GM19438 (cell line): ENCODE measurements at regions not wholly inside any gene's neighbourhood (a gene's known extent, or its start where the extent isn't known, plus 50 kb on each side); places are given as distances from the start of the nearest gene placed in this dataset.

Experiments used
- ATAC-seq: cut with Tn5 transposase; IDR thresholded peaks from one replicate; pipeline ENCODE4 v1.9.1; 2021; ENCODE audit warnings: low read depth; ENCODE audit not compliant: unreplicated experiment

DNA sequence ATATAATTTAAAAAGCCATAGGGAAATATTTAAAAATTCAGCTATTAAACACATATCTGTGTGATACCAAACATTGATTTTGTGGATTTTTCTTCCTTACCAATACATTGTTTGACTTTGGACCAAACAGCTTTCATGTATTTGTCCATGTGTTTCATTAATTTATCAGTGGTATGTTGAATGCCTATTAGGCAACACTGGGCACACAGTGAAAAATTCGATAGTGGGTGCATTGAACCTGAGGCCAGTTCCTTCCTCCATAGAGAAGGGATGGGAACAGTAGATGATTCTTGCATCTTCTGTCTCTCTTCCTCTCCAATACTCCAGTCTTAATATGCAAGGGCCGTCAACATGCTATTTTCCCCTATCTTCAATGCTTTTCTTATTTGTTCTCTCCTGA, 110.2 kb upstream of the NR3C1 start:
- no peak for ATAC-seq

GRCh38 chr5:143511736-143512135, 108.2 kb upstream of the NR3C1 start:
- ATAC-seq: no peak

- peak; percentile 95 for ATAC-seq
Observed at GRCh38 chr5:143509758-143510221, 106.3 kb upstream of the NR3C1 start.

- ATAC-seq: no peak
Observed at GRCh38 chr5:143506836-143507552, 103.5 kb upstream of the NR3C1 start.

- no peak for ATAC-seq
Observed at GRCh38 chr5:143505934-143506333, 102.4 kb upstream of the NR3C1 start.

GRCh38 chr5:143505354-143505753, 101.9 kb upstream of the NR3C1 start:
- ATAC-seq: no peak

DNA sequence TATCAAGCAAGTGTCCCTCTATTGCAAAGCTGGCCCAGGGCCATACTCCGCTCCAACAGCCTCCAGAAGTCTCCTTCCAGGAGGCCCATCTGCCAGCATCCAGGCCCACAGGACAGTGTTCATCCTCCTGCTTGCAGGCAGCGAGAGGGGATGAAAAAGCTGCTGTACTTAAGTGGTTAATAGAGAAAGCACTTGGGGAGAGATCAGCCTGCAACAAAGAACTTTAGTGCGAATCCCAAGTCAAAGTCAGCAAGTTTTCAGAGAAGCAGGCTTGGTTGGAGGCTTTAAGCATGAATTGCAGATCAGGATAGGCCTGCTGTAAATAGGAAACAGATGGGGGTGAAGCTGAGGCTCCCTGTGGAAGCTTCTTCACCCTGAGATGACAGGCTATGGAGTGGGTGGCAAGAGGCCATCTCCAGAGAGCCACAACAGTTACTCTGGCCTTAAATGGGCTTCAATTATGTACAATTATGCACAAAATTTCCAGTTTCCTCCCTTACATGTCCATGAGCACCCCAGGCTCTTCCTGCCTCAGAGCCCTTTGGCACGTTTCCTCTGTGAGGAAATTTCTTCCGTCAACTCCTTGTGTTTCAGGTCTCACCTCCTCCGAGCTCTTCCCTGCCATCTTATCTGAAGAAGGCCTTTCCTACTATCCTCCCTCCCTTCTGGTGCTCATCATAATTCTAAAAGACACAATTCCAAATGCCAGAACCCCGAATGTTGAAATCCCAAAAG, 98.0 kb upstream of the NR3C1 start:
- ATAC-seq: no peak

- no peak for ATAC-seq
Observed at GRCh38 chr5:143499480-143500114, 96.1 kb upstream of the NR3C1 start.

GRCh38 chr5:143498821-143499220, 95.3 kb upstream of the NR3C1 start:
- no peak for ATAC-seq

DNA sequence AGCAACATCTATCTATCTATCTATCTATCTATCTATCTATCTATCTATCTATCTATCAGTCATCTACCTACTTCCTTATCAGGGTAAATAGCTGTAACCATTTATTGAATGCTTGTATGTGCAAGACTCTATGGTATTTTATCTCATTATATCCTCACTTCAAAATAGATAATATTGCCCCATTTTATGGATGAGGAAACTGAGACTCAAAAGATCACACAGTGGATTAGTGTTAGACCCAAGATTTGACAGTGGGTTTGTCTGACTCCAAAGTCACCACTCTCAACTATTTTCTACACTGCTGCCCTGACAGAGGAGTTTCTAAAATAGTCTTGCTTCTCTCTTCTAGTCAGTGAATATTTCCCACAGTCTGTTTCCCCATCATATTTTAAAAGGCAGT, 94.3 kb upstream of the NR3C1 start:
- ATAC-seq: no peak

GRCh38 chr5:143496943-143497342, 93.5 kb upstream of the NR3C1 start:
- ATAC-seq: no peak

GRCh38 chr5:143495821-143496275, 92.4 kb upstream of the NR3C1 start:
- no peak for ATAC-seq

DNA sequence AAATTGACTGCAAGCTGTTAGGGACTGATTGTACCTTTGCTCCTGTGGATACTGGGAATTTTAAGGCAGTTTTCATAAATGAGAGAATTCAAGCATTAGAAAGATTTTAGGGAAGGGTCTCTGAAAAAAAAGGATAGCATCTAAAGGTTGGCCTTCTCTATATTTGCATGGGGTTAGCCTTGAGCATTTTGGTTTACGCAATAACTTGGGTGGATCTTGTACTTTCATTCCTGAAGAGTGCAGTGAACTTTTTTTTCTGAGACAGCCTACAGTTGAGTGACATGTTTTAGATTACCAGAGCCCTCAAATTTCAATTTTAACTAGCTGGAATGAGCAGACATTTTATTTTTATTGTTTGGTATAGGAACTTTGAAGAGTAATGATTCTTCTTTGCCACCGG, 91.6 kb upstream of the NR3C1 start:
- no peak for ATAC-seq

GRCh38 chr5:143494595-143494994, 91.1 kb upstream of the NR3C1 start:
- ATAC-seq: no peak

DNA sequence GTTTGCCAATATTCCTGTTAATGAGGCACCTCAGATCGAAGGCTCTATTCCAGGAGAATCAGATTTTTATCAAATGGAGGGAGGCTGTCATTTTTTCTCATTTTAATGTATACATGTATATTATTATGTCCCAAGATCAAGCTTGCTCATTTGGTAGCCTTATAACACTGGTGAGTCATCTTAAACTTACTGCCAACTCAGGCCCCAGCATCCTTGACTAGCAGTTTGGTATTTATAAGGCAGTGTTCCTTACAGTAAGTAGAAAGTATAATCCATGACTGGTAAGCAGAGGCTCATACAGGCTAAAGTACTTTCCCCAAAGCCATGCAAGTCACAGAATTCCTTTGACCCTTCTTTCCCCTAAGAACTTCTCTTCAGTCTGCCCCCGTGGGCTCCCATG, 90.7 kb upstream of the NR3C1 start:
- ATAC-seq: no peak

- no peak for ATAC-seq
Observed at GRCh38 chr5:143492783-143493182, 89.3 kb upstream of the NR3C1 start.

GRCh38 chr5:143491646-143492045, 88.2 kb upstream of the NR3C1 start:
- ATAC-seq: no peak

GRCh38 chr5:143488381-143488780, 84.9 kb upstream of the NR3C1 start:
- no peak for ATAC-seq

DNA sequence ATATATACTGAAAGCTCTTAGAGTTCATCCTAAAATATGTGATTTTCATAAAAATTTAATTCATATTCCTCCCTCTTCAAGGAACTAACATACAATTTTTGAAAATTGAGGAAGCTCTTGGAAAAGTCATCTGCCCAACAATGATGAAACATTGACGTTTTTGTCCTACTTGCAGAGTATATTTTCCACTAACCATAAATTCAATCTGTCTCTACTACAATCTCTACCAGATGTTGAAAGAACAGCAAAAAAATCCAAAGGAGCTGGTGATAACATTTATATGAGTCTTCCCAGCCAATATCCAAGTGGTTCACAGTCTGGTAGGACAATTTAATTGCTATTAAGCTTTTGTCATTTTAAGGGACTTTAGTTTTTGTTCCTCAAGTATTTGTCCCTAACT, 81.1 kb upstream of the NR3C1 start:
- no peak for ATAC-seq

DNA sequence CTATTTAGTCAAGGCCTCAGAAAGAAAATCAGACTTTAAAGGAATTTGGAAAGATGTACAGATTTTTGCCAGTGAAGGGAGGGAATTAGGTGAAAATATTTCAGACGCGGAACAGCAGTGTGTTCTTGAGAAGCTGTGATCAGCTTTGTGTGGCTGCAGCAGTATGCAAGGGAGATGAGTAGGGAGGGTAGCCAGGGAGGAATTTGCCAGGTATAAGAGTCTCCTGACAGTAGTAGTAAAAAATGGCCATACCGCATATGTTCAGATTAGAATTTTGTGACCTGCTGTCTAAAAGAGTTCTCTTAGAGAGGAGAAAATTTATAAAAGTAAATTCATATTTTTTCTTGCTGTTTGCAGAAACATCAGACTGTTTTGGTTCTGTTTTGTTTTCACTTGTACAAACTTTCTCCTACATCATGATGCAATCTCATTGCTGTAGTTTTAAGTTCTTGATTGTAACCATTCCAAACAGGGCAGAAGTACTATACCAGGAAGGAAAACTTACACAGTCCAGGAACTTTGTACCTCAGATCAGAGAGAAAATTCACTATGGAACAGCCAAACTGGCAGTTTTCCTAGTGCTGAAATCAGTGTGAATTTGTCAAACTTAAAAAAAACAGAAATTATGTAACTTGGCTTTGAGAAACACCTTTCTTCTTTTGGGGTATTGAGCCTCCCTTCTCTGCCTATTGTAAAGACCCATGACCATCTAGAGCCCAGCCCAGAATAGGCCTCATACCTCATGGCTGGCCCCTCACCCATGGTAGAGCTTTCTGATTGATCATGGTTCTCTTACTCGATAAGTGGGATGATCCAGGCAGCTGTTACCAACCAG, 78.4 kb upstream of the NR3C1 start:
- no peak for ATAC-seq

GRCh38 chr5:143480001-143480400, 76.5 kb upstream of the NR3C1 start:
- no peak for ATAC-seq
